Ovary (tissue), 3 donors: ENCODE measurements at regions not wholly inside any gene's neighbourhood (a gene's known extent, or its start where the extent isn't known, plus 50 kb on each side); places are given as distances from the start of the nearest gene placed in this dataset.

Experiments
- EP300 ChIP-seq: sonication (generic); formaldehyde crosslinking; IDR thresholded peaks from one replicate; pipeline ENCODE4 v1.6.1; 2017; ENCODE audit warnings: antibody characterized with exemption
- POLR2A ChIP-seq: fragments of 450-650 bp; IDR thresholded peaks from one replicate; pipeline ENCODE4 v1.6.1; 2017; ENCODE audit warnings: antibody characterized with exemption, mild to moderate bottlenecking, moderate library complexity
- TF ChIP-seq, protein P1 (sequence below), 3 donors: fragments of 450-650 bp in 2 of 3; fragments of 200-600 bp in 1 of 3; IDR thresholded peaks; one replicate each; pipeline versions ENCODE4 v1.5.1 to v1.8.0; 2016 to 2022; ENCODE audit warnings: antibody characterized with exemption in 3 of 3, mild to moderate bottlenecking in 1 of 3
- donor health status: DM: no; HTN: no; CAD: no.

DNA sequence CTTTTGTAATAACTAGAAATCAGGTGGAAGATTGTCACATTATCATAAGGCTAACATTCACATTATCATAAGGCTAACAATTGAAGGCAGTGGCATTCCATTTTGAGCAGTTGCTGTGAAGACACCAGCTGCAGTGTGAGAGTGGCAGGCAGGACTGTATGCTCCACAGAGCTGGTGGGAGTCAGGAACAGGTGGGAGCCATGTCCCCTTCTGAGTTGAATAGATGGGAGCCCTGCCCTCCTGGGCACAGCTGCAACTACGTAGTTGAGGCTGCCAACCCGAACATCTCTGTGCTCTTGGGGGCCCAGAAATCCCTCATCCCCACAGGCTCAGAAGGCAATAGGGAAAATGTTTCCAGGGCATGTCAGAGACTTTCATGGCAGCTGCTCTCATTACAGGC is 1627.6 kb downstream of the SI start:
- TF ChIP-seq, protein P1, sequence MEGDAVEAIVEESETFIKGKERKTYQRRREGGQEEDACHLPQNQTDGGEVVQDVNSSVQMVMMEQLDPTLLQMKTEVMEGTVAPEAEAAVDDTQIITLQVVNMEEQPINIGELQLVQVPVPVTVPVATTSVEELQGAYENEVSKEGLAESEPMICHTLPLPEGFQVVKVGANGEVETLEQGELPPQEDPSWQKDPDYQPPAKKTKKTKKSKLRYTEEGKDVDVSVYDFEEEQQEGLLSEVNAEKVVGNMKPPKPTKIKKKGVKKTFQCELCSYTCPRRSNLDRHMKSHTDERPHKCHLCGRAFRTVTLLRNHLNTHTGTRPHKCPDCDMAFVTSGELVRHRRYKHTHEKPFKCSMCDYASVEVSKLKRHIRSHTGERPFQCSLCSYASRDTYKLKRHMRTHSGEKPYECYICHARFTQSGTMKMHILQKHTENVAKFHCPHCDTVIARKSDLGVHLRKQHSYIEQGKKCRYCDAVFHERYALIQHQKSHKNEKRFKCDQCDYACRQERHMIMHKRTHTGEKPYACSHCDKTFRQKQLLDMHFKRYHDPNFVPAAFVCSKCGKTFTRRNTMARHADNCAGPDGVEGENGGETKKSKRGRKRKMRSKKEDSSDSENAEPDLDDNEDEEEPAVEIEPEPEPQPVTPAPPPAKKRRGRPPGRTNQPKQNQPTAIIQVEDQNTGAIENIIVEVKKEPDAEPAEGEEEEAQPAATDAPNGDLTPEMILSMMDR (IDR thresholded peaks at IDR 0.05) = no peak
- TF ChIP-seq POLR2A (no peak), EP300 (no peak)
